Stimulated activated CD4-positive, alpha-beta T cell treated with anti-CD3 and anti-CD28 coated beads, Interleukin-4, amount 100 ng/mL, for 24 hours (primary cell): ENCODE measurements at regions not wholly inside any gene's neighbourhood (a gene's known extent, or its start where the extent isn't known, plus 50 kb on each side); places are given as distances from the start of the nearest gene placed in this dataset.

ENCODE experiments used
- DNase-seq: peaks from one replicate; pipeline ENCODE4 v3.0.0-alpha.2; 2020

GRCh38 chr10:25117757-25118156, 57.0 kb upstream of the GPR158 start:
- DNase-seq, result no peak

GRCh38 chr10:25120188-25120587, 54.6 kb upstream of the GPR158 start:
- no peak for DNase-seq
